ENCODE measurements at regions not wholly inside any gene's neighbourhood (a gene's known extent, or its start where the extent isn't known, plus 50 kb on each side); places are given as distances from the start of the nearest gene placed in this dataset.

DNA sequence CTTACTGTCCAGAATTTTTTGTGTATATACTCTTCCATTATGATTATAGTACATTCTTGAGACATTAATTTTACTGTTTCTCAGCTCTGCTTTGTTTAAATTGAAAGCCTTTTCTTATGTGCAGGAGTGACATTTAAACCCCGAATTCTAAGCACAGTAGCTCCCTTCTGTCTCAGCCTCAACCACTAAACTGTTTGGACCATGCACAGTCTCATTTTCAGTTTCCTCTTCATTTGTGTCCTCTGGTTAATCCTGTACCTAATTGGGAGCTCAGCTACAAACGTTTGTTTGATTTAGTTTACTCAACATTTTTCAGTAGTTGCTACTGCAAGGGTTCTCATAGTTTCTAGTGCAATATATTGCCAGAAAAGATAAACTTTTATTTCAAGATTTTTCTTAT is 206.3 kb downstream of the SLITRK5 start:
- TF ChIP-seq, protein P1, sequence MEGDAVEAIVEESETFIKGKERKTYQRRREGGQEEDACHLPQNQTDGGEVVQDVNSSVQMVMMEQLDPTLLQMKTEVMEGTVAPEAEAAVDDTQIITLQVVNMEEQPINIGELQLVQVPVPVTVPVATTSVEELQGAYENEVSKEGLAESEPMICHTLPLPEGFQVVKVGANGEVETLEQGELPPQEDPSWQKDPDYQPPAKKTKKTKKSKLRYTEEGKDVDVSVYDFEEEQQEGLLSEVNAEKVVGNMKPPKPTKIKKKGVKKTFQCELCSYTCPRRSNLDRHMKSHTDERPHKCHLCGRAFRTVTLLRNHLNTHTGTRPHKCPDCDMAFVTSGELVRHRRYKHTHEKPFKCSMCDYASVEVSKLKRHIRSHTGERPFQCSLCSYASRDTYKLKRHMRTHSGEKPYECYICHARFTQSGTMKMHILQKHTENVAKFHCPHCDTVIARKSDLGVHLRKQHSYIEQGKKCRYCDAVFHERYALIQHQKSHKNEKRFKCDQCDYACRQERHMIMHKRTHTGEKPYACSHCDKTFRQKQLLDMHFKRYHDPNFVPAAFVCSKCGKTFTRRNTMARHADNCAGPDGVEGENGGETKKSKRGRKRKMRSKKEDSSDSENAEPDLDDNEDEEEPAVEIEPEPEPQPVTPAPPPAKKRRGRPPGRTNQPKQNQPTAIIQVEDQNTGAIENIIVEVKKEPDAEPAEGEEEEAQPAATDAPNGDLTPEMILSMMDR (conservative IDR thresholded peaks at IDR 0.05; ENCODE audit: low read depth, low read length): no peak
- no peak for TF ChIP-seq RAD21 (IDR thresholded peaks at IDR 0.05; ENCODE audit: low read length)
- no peak for TF ChIP-seq FOS (IDR thresholded peaks at IDR 0.05; ENCODE audit: low read depth, low read length)
- TF ChIP-seq MXI1 (IDR thresholded peaks at IDR 0.05; ENCODE audit: borderline replicate concordance, low read depth, low read length): no peak
- no peak for TF ChIP-seq POLR2A (IDR thresholded peaks at IDR 0.05; ENCODE audit: low read depth, low read length)
- TF ChIP-seq, protein P2, sequence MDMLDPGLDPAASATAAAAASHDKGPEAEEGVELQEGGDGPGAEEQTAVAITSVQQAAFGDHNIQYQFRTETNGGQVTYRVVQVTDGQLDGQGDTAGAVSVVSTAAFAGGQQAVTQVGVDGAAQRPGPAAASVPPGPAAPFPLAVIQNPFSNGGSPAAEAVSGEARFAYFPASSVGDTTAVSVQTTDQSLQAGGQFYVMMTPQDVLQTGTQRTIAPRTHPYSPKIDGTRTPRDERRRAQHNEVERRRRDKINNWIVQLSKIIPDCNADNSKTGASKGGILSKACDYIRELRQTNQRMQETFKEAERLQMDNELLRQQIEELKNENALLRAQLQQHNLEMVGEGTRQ (IDR thresholded peaks at IDR 0.05; ENCODE audit: low read depth, low read length): no peak
- no peak for TF ChIP-seq MAFK (IDR thresholded peaks at IDR 0.05; ENCODE audit: low read depth, low read length)
- TF ChIP-seq NFE2L2 (IDR thresholded peaks at IDR 0.05; ENCODE audit: low read depth, low read length): no peak
- TF ChIP-seq CEBPB (IDR thresholded peaks at IDR 0.05; ENCODE audit: low read depth, low read length): no peak
- TF ChIP-seq RFX5 (IDR thresholded peaks at IDR 0.05; ENCODE audit: low read depth, low read length): no peak

Measured in IMR-90 (cell line).